ENCODE measurements at regions not wholly inside any gene's neighbourhood (a gene's known extent, or its start where the extent isn't known, plus 50 kb on each side); places are given as distances from the start of the nearest gene placed in this dataset.

DNA sequence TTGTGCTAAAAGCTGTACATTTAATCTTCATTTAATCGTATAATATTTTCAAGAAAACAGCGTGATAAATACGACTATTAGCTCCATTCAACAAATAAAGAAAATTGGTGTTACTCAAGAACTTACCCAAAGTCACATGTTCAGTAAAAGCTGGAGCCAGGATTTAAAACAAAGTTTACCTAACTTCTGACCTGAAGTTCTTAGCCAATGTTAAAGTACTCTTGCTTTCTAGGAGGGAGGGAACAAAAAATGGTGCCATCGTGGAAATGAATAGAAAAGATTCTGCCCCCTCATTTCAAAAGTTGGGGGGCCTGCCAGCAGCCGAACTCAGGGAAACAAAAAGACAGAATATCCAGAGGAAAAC lies 395.8 kb downstream of the CD109 start:
- TF ChIP-seq, protein P1, sequence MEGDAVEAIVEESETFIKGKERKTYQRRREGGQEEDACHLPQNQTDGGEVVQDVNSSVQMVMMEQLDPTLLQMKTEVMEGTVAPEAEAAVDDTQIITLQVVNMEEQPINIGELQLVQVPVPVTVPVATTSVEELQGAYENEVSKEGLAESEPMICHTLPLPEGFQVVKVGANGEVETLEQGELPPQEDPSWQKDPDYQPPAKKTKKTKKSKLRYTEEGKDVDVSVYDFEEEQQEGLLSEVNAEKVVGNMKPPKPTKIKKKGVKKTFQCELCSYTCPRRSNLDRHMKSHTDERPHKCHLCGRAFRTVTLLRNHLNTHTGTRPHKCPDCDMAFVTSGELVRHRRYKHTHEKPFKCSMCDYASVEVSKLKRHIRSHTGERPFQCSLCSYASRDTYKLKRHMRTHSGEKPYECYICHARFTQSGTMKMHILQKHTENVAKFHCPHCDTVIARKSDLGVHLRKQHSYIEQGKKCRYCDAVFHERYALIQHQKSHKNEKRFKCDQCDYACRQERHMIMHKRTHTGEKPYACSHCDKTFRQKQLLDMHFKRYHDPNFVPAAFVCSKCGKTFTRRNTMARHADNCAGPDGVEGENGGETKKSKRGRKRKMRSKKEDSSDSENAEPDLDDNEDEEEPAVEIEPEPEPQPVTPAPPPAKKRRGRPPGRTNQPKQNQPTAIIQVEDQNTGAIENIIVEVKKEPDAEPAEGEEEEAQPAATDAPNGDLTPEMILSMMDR (conservative IDR thresholded peaks at IDR 0.05; ENCODE audit: low read depth, low read length): no peak
- TF ChIP-seq EZH2 (IDR thresholded peaks at IDR 0.05; ENCODE audit: low read length, unreplicated experiment): no peak
- TF ChIP-seq EZH2phosphoT487 (IDR thresholded peaks at IDR 0.05; ENCODE audit: borderline replicate concordance, low read length): no peak
